HUES6 (cell line): ENCODE measurements at regions not wholly inside any gene's neighbourhood (a gene's known extent, or its start where the extent isn't known, plus 50 kb on each side); places are given as distances from the start of the nearest gene placed in this dataset.

Experiments
- H3K27ac ChIP-seq: 2 replicates; pipeline ENCODE4 v1.7.0; 2013; ENCODE audit warnings: low read depth, mild to moderate bottlenecking, low read length, inconsistent platforms
- H3K27me3 ChIP-seq: 2 replicates; pipeline ENCODE4 v1.6.1; 2013; ENCODE audit warnings: low read length; ENCODE audit not compliant: control insufficient read depth, insufficient read depth
- H3K36me3 ChIP-seq: 2 replicates; pipeline ENCODE4 v1.6.1; 2013; ENCODE audit warnings: low read length; ENCODE audit not compliant: control insufficient read depth, insufficient read depth
- H3K4me1 ChIP-seq: 2 replicates; pipeline ENCODE4 v1.6.1; 2013; ENCODE audit warnings: low read length; ENCODE audit not compliant: control insufficient read depth, insufficient read depth
- H3K4me3 ChIP-seq: 2 replicates; pipeline ENCODE4 v1.5.1; 2013; ENCODE audit warnings: low read depth, low read length
- H3K9ac ChIP-seq: one replicate; pipeline ENCODE4 v1.6.1; 2013; ENCODE audit warnings: mild to moderate bottlenecking, low read length
- H3K9me3 ChIP-seq: 2 replicates; pipeline ENCODE4 v1.6.1; 2013; ENCODE audit warnings: low read depth, low read length; ENCODE audit not compliant: control insufficient read depth, insufficient read depth

GRCh38 chr1:244945109-244945671 is 80.8 kb upstream of the HNRNPU start:
- Histone ChIP-seq H3K27me3 (no peaks in the 10 kb centered on the region), H3K9me3 (no peaks in the 10 kb centered on the region), H3K4me1 (no peaks in the 10 kb centered on the region), H3K36me3 (no peaks in the 10 kb centered on the region), H3K4me3 (no peak overlapping the region), H3K9ac (no peak overlapping the region), H3K27ac (no peak overlapping the region)

GRCh38 chr1:244941121-244941520 is 76.8 kb upstream of the HNRNPU start:
- Histone ChIP-seq H3K36me3 (no peaks in the 10 kb centered on the region), H3K4me1 (no peaks in the 10 kb centered on the region), H3K27ac (no peak overlapping the region), H3K9me3 (no peaks in the 10 kb centered on the region), H3K9ac (no peak overlapping the region), H3K27me3 (no peaks in the 10 kb centered on the region), H3K4me3 (no peak overlapping the region)

- Histone ChIP-seq H3K27me3 (no peaks in the 10 kb centered on the region), H3K9me3 (no peaks in the 10 kb centered on the region), H3K4me3 (no peak overlapping the region), H3K4me1 (no peaks in the 10 kb centered on the region), H3K36me3 (no peaks in the 10 kb centered on the region), H3K27ac (no peak overlapping the region), H3K9ac (no peak overlapping the region)
These were observed 72.8 kb upstream of the HNRNPU start for GRCh38 chr1:244937099-244937498.

GRCh38 chr1:244920911-244921761 is 56.8 kb upstream of the HNRNPU start:
- Histone ChIP-seq H3K4me3 (no peak overlapping the region), H3K36me3 (no peaks in the 10 kb centered on the region), H3K27ac (no peak overlapping the region), H3K4me1 (peaks cover 3% of the 10 kb centered on the region; the same call in 1 of the 2 replicates), H3K9me3 (no peaks in the 10 kb centered on the region), H3K9ac (no peak overlapping the region), H3K27me3 (peaks cover 28% of the 10 kb centered on the region)

GRCh38 chr1:244919320-244920282 is 55.3 kb upstream of the HNRNPU start:
- H3K27me3 ChIP-seq = peaks cover 28% of the 10 kb centered on the region
- H3K27ac ChIP-seq = no peak overlapping the region
- no peaks in the 10 kb centered on the region for H3K9me3 ChIP-seq
- H3K36me3 ChIP-seq = no peaks in the 10 kb centered on the region
- H3K9ac ChIP-seq = no peak overlapping the region
- peak overlapping the region; percentile 67 for H3K4me3 ChIP-seq
- H3K4me1 ChIP-seq = peaks cover 3% of the 10 kb centered on the region; the same call in 1 of the 2 replicates

- Histone ChIP-seq H3K36me3 (no peaks in the 10 kb centered on the region), H3K9ac (no peak overlapping the region), H3K27ac (no peak overlapping the region), H3K27me3 (peaks cover 28% of the 10 kb centered on the region), H3K4me3 (peak overlapping the region; percentile 67), H3K4me1 (peaks cover 3% of the 10 kb centered on the region; the same call in 1 of the 2 replicates), H3K9me3 (no peaks in the 10 kb centered on the region)
These were observed 54.3 kb upstream of the HNRNPU start for GRCh38 chr1:244918421-244919319.

- H3K9me3 ChIP-seq = no peaks in the 10 kb centered on the region
- peaks cover 3% of the 10 kb centered on the region; the same call in 1 of the 2 replicates for H3K4me1 ChIP-seq
- H3K27ac ChIP-seq = no peak overlapping the region
- H3K4me3 ChIP-seq = no peak overlapping the region
- peaks cover 28% of the 10 kb centered on the region for H3K27me3 ChIP-seq
- no peak overlapping the region for H3K9ac ChIP-seq
- H3K36me3 ChIP-seq = no peaks in the 10 kb centered on the region
These were observed 52.8 kb upstream of the HNRNPU start for GRCh38 chr1:244917073-244917670.

- Histone ChIP-seq H3K4me1 (peaks cover 3% of the 10 kb centered on the region; the same call in 1 of the 2 replicates), H3K36me3 (no peaks in the 10 kb centered on the region), H3K9ac (no peak overlapping the region), H3K27me3 (peaks cover 28% of the 10 kb centered on the region), H3K27ac (no peak overlapping the region), H3K9me3 (no peaks in the 10 kb centered on the region), H3K4me3 (no peak overlapping the region)
These were observed 51.4 kb upstream of the HNRNPU start for GRCh38 chr1:244915736-244916135.

- Histone ChIP-seq H3K36me3 (no peaks in the 10 kb centered on the region), H3K27ac (no peak overlapping the region), H3K9ac (no peak overlapping the region), H3K4me3 (no peak overlapping the region), H3K4me1 (peaks cover 3% of the 10 kb centered on the region; the same call in 1 of the 2 replicates), H3K9me3 (no peaks in the 10 kb centered on the region), H3K27me3 (peaks cover 25% of the 10 kb centered on the region)
These were observed 50.4 kb upstream of the HNRNPU start for GRCh38 chr1:244914761-244915160.
